GM18505 (cell line): ENCODE measurements at regions not wholly inside any gene's neighbourhood (a gene's known extent, or its start where the extent isn't known, plus 50 kb on each side); places are given as distances from the start of the nearest gene placed in this dataset.
"Not testable (repeated sequence)": the region's sequence is repeated elsewhere in the genome, so short reads cannot be mapped to it uniquely, and the experiment has no call there.

ENCODE experiments used
- ATAC-seq: cut with Tn5 transposase; IDR thresholded peaks from one replicate; pipeline ENCODE4 v1.9.1; 2021; ENCODE audit not compliant: unreplicated experiment
- POLR2A ChIP-seq: IDR thresholded peaks from 4 replicates; pipeline ENCODE4 v1.6.1; 2011; ENCODE audit warnings: borderline replicate concordance; ENCODE audit not compliant: insufficient read depth, insufficient read length; ENCODE audit errors: extremely low read depth

GRCh38 chr3:191518861-191519260 is 57.9 kb downstream of the PYDC2 start:
- TF ChIP-seq POLR2A: no peak
- ATAC-seq: no peak

- ATAC-seq: no peak
- no peak for TF ChIP-seq POLR2A
These were observed 60.1 kb downstream of the PYDC2 start for GRCh38 chr3:191521055-191521454.

- no peak for ATAC-seq
- TF ChIP-seq POLR2A: no peak
These were observed 62.2 kb downstream of the PYDC2 start for GRCh38 chr3:191523148-191523547.

GRCh38 chr3:191528589-191528988 is 67.6 kb downstream of the PYDC2 start:
- no peak for ATAC-seq

GRCh38 chr3:191529992-191530391 is 69.0 kb downstream of the PYDC2 start:
- no peak for ATAC-seq

More at GRCh38 chr3:191528589-191528988, 67.6 kb downstream of the PYDC2 start:
- TF ChIP-seq POLR2A: no peak

GRCh38 chr3:191531434-191531972 is 70.5 kb downstream of the PYDC2 start:
- ATAC-seq: no peak
- no peak for TF ChIP-seq POLR2A

More at GRCh38 chr3:191529992-191530391, 69.0 kb downstream of the PYDC2 start:
- TF ChIP-seq POLR2A: no peak

GRCh38 chr3:191543018-191543417 is 82.1 kb downstream of the PYDC2 start:
- no peak for ATAC-seq
- TF ChIP-seq POLR2A: no peak

- no peak for ATAC-seq
- TF ChIP-seq POLR2A: no peak
These were observed 82.9 kb downstream of the PYDC2 start for GRCh38 chr3:191543897-191544296.

- ATAC-seq: no peak
- no peak for TF ChIP-seq POLR2A
These were observed 88.4 kb downstream of the PYDC2 start for GRCh38 chr3:191549357-191549756.

- ATAC-seq: no peak
- no peak for TF ChIP-seq POLR2A
These were observed 94.1 kb downstream of the PYDC2 start for GRCh38 chr3:191555037-191555436.

- no peak for ATAC-seq
- TF ChIP-seq POLR2A: no peak
These were observed 96.4 kb downstream of the PYDC2 start for GRCh38 chr3:191557322-191557721.

- ATAC-seq: no peak
These were observed 102.8 kb downstream of the PYDC2 start for GRCh38 chr3:191563722-191564121.

GRCh38 chr3:191566469-191566868 is 105.5 kb downstream of the PYDC2 start:
- no peak for ATAC-seq
- no peak for TF ChIP-seq POLR2A

More at GRCh38 chr3:191563722-191564121, 102.8 kb downstream of the PYDC2 start:
- no peak for TF ChIP-seq POLR2A

- no peak for TF ChIP-seq POLR2A
- ATAC-seq: no peak
These were observed 107.2 kb downstream of the PYDC2 start for GRCh38 chr3:191568206-191568605.

- no peak for ATAC-seq
- TF ChIP-seq POLR2A: no peak
These were observed 131.1 kb downstream of the PYDC2 start for GRCh38 chr3:191592105-191592504.

- no peak for TF ChIP-seq POLR2A
- ATAC-seq: no peak
These were observed 132.5 kb downstream of the PYDC2 start for GRCh38 chr3:191593486-191593885.

GRCh38 chr3:191615511-191615910 is 154.5 kb downstream of the PYDC2 start:
- ATAC-seq: not testable (repeated sequence)
